ENCODE measurements at regions not wholly inside any gene's neighbourhood (a gene's known extent, or its start where the extent isn't known, plus 50 kb on each side); places are given as distances from the start of the nearest gene placed in this dataset.

DNA sequence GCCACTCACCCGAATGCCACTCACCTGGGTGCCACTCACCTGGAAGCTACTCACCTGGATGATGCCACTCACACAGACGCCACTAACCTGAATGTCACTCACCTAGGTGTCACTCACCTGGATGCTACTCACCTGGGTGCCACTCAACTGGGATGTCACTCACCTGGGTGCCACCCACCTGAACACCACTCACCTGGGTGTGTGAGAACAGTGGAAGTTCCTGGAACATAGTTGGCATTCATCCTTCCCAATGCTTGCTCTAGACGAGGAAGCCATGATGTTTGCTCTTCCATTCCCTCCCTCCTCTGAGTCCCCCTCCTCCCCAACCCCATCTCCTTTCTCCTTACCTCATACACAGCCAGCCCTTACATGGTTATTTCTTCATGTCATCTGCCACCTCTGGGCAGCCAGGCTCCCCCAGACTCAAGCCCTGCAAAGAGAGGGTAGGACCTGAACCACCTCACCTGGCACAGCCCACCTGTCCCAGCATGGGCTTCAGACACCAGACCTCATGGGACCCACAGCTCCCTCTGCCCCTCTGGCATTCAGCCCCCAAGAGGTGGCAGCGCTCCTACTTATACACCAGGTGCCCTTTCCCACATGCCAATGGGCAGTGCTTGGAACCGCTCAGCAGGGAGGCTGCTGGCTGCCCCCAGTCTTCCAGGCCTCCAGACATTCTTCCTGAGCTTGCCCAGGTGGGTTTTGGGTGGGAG, 171.8 kb upstream of the FOXF1 start:
- DNase-seq (ENCODE audit: low read depth), result no peak
- H3K4me3 ChIP-seq (ENCODE audit: low read depth, low read length), result no peak overlapping the region
- TF ChIP-seq CTCF (IDR thresholded peaks at IDR 0.05; ENCODE audit: control insufficient read depth, extremely low read depth, insufficient read depth), result no peak

DNA sequence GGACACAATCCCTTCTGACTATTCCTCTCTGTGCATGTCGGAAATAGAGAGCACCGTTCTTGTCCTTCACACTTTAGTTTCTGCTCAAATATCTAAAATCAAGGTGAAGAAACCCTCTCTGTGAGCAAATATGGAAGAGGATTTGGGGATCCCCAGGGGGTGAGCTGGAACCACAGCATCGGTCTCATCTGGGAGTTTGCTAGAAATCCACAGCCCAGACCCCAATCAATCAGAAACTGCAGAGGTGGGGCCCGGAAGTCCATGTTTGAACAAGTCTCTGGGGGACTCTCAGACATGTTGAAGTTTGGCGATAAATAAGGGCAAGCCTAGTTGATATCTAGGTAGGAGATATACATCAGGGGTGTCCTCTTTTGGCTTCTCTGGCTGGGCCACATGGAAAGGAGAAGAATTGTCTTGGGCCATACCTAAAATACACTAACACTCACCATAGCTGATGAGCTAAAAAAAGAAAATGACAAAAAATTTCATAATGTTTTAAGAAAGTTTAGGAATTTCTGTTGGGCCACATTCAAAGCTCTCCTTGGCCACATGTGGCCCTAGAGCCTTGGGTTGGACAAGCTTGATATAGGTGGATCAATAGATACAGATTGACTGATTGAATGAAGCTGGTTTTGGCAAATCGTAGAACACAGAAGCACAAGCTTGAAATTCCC, 168.0 kb upstream of the FOXF1 start:
- no peak for TF ChIP-seq CTCF (IDR thresholded peaks at IDR 0.05; ENCODE audit: control insufficient read depth, extremely low read depth, insufficient read depth)
- DNase-seq (ENCODE audit: low read depth), result no peak
- H3K4me3 ChIP-seq (ENCODE audit: low read depth, low read length), result no peak overlapping the region

DNA sequence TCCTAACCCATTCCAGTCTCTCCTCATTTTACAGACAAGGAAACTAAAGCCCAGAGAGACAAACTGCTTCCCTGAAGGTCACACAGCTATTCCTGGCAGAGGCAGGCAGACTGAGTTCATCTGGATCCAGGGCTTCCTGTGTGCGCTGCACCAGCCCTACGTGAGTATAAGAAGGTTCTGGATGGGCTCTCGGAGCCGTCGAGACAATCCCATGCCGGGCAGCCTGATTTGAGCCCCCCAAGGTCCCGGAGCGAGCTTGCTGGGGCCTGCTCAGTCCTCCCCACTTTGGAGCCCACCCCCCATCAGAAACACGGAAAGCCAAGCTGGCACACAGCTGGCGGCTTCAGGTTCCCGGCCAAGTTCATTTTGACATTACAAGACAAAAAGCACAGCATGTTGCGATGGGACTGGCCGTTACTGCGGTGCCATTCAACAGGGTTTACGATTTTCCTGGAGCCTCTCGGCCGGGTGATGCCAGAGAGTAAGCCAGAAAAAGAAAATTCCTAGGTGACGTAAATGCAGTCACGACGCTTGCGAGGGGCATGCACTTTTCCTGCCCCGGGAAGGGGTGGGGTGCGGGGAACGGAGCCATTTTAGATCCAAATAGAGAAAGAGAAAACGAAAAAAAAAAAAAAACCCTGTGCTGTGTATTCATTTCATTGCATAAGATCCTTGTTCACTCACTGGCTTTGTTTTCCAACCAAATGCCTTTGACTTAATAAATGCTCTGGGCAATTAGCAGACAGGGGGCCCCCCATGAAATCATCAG, 167.1 kb upstream of the FOXF1 start:
- no peak for TF ChIP-seq CTCF (IDR thresholded peaks at IDR 0.05; ENCODE audit: control insufficient read depth, extremely low read depth, insufficient read depth)
- no peak for DNase-seq (ENCODE audit: low read depth)
- H3K4me3 ChIP-seq (ENCODE audit: low read depth, low read length), result no peak overlapping the region

DNA sequence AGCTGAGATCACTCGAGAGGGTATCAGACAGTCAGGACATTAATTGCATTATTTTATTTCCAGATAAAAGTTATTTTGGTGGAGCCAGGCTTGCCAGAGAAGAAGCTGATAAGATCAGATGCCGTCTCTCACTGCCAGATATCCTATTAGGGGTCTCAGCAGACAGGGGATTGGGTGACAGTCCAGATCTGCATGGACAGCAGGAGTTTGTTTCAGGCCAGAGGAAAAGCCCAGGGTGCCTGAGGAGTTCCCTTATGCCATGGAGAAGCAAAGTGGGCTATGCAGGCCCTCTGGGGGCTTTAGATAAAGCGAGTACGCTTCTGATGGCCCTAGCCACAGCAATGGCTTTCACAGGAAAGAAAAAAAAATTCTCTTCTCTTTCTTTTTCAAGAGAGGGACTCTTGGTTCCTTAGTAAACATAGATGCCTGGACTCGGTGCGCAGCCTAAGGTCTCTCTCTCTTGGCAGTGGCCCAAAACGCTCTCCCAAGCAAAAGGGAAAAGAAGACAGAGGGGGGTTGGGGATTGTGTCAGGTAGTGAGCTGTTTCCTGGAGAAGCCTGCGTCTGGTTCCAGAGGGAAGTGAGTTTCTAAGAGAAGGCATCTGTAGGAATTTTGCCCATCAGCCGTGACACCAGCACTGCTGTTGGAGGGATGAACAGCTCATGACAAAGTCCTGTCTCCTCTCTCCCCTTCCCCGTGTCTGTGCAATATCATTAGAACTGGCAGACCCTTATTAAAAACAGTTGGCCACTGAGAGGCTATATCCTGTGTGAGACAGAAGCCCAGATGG, 166.3 kb upstream of the FOXF1 start:
- no peak for TF ChIP-seq CTCF (IDR thresholded peaks at IDR 0.05; ENCODE audit: control insufficient read depth, extremely low read depth, insufficient read depth)
- no peak for DNase-seq (ENCODE audit: low read depth)
- H3K4me3 ChIP-seq (ENCODE audit: low read depth, low read length), result no peak overlapping the region

DNA sequence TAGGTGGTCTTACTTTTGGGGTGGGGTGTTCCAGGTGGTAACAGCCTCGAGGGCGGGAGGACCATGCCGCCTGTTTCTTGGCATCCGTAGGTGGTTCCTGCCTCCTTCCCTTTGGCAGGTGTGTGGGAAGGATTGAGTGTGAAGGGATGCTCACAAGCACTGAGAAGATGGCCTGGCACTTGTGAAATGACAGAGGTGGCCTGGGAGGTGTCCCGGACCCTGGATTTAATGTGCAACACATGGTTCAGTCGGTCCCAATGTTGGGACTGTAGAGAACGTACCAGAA, 165.8 kb upstream of the FOXF1 start:
- TF ChIP-seq CTCF (IDR thresholded peaks at IDR 0.05; ENCODE audit: control insufficient read depth, extremely low read depth, insufficient read depth), result no peak
- DNase-seq (ENCODE audit: low read depth), result no peak

DNA sequence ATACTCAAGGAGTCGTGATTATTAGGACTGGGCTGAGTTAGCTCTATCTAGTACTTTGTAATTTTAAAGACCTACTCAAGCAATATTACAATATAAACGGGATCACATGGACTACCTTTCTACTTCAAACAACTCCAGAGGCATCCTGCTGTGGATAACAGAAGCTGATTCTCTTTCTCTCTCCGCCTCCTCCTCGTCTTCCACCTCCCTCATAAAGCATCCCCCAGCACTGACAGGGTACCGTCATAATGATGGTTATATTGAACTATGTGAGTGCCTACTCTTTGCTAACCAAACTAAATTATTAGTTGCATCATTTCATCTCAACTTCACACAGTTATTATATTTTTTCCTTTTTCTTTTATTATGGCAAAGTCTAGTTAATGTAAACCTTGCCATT, 165.4 kb upstream of the FOXF1 start:
- no peak for DNase-seq (ENCODE audit: low read depth)
- no peak for TF ChIP-seq CTCF (IDR thresholded peaks at IDR 0.05; ENCODE audit: control insufficient read depth, extremely low read depth, insufficient read depth)
- H3K4me3 ChIP-seq (ENCODE audit: low read depth, low read length), result no peak overlapping the region

More for the DNA sequence above, 165.8 kb upstream of the FOXF1 start:
- no peak overlapping the region for H3K4me3 ChIP-seq (ENCODE audit: low read depth, low read length)
